GM21576 (cell line): ENCODE measurements at regions not wholly inside any gene's neighbourhood (a gene's known extent, or its start where the extent isn't known, plus 50 kb on each side); places are given as distances from the start of the nearest gene placed in this dataset.

Experiments
- ATAC-seq: cut with Tn5 transposase; IDR thresholded peaks from one replicate; pipeline ENCODE4 v1.9.1; 2021; ENCODE audit warnings: mild to moderate bottlenecking, moderate library complexity; ENCODE audit not compliant: unreplicated experiment

- ATAC-seq, result no peak
Observed at GRCh38 chr16:51085271-51085670, 65.8 kb downstream of the SALL1 start.

GRCh38 chr16:51084074-51084928, 66.8 kb downstream of the SALL1 start:
- ATAC-seq, result no peak

GRCh38 chr16:51072591-51072990, 78.5 kb downstream of the SALL1 start:
- no peak for ATAC-seq

GRCh38 chr16:51071326-51071725, 79.7 kb downstream of the SALL1 start:
- no peak for ATAC-seq

GRCh38 chr16:51067352-51067751, 83.7 kb downstream of the SALL1 start:
- ATAC-seq, result no peak

GRCh38 chr16:51062039-51062438, 89.0 kb downstream of the SALL1 start:
- ATAC-seq, result no peak

- ATAC-seq, result no peak
Observed at GRCh38 chr16:51061328-51061727, 89.7 kb downstream of the SALL1 start.

- ATAC-seq, result no peak
Observed at GRCh38 chr16:51057969-51058337, 93.1 kb downstream of the SALL1 start.

- ATAC-seq, result no peak
Observed at GRCh38 chr16:51057102-51057793, 93.8 kb downstream of the SALL1 start.

GRCh38 chr16:51056331-51056730, 94.7 kb downstream of the SALL1 start:
- no peak for ATAC-seq

GRCh38 chr16:51055434-51055833, 95.6 kb downstream of the SALL1 start:
- no peak for ATAC-seq

- no peak for ATAC-seq
Observed at GRCh38 chr16:51053775-51054174, 97.3 kb downstream of the SALL1 start.

- ATAC-seq, result no peak
Observed at GRCh38 chr16:51051671-51052070, 99.4 kb downstream of the SALL1 start.

GRCh38 chr16:51050377-51050706, 100.7 kb downstream of the SALL1 start:
- no peak for ATAC-seq

- ATAC-seq, result no peak
Observed at GRCh38 chr16:51049678-51050376, 101.2 kb downstream of the SALL1 start.

GRCh38 chr16:51049276-51049675, 101.8 kb downstream of the SALL1 start:
- no peak for ATAC-seq

GRCh38 chr16:51048544-51048943, 102.5 kb downstream of the SALL1 start:
- ATAC-seq, result no peak

- ATAC-seq, result no peak
Observed at GRCh38 chr16:51045794-51046193, 105.3 kb downstream of the SALL1 start.

GRCh38 chr16:51045186-51045585, 105.9 kb downstream of the SALL1 start:
- no peak for ATAC-seq

GRCh38 chr16:51041546-51041945, 109.5 kb downstream of the SALL1 start:
- ATAC-seq, result no peak

- ATAC-seq, result no peak
Observed at GRCh38 chr16:51040637-51041036, 110.4 kb downstream of the SALL1 start.
